Uterus (tissue), 3 donors: ENCODE measurements at regions not wholly inside any gene's neighbourhood (a gene's known extent, or its start where the extent isn't known, plus 50 kb on each side); places are given as distances from the start of the nearest gene placed in this dataset.

Experiments used
- DNase-seq, 2 donors: peaks; one replicate each; pipeline ENCODE4 v3.0.0-alpha.2; 2019 to 2020
- H3K27ac ChIP-seq, 2 donors: fragments of 200-600 bp; sonication (generic); 1 replicate in 1 of 2; 2 replicates in 1 of 2; pipeline ENCODE4 v1.5.1; 2016 to 2018
- H3K27me3 ChIP-seq, 2 donors: fragments of 200-600 bp; sonication (generic); one replicate each; pipeline ENCODE4 v1.5.1; 2018 to 2019; ENCODE audit warnings: control low read depth in 1 of 2
- H3K36me3 ChIP-seq, 2 donors: fragments of 200-600 bp; sonication (generic); one replicate each; pipeline ENCODE4 v1.5.1; 2019; ENCODE audit warnings: control low read depth in 1 of 2
- H3K4me1 ChIP-seq, 2 donors: fragments of 200-600 bp; sonication (generic); one replicate each; pipeline ENCODE4 v1.5.1; 2018 to 2019; ENCODE audit warnings: control low read depth in 1 of 2
- H3K4me3 ChIP-seq, 2 donors: fragments of 200-600 bp; sonication (generic); 1 replicate in 1 of 2; 2 replicates in 1 of 2; pipeline ENCODE4 v1.5.1; 2018 to 2019; ENCODE audit warnings: mild to moderate bottlenecking in 1 of 2
- H3K9me3 ChIP-seq, 2 donors: fragments of 200-600 bp; sonication (generic); one replicate each; pipeline ENCODE4 v1.5.1; 2019; ENCODE audit warnings: control low read depth in 1 of 2
- CTCF ChIP-seq, 4 experiments: fragments of 200-600 bp in 2 of 4; fragments of 450-650 bp in 2 of 4; sonication (generic) in 2 of 4; IDR thresholded peaks; one replicate each; pipeline ENCODE4 v1.5.1; 2016 to 2019; ENCODE audit warnings: antibody characterized with exemption in 4 of 4, mild to moderate bottlenecking in 2 of 4, moderate library complexity in 1 of 4
- POLR2A ChIP-seq, 2 donors: fragments of 450-650 bp; IDR thresholded peaks; one replicate each; pipeline ENCODE4 v1.6.1; 2016; ENCODE audit warnings: antibody characterized with exemption in 2 of 2, mild to moderate bottlenecking in 1 of 2, moderate library complexity in 1 of 2
- intact Hi-C: fragments of 100-400 bp; cut with DNase I; formaldehyde crosslinking; loops from one replicate; pipeline ENCODE4 v1.15.1; 2023; ENCODE audit warnings: low total_unique reads
- donor health status: DM: yes; HTN: yes; CAD: no.

- no peaks in the 10 kb centered on the region for H3K4me1 ChIP-seq
- intact Hi-C loops: loop anchor here (5.0 kb wide), 1 partner anchor 1272 kb away; no protein-coding TSS in a partner anchor
- H3K4me3 ChIP-seq: no peak overlapping the region
- H3K9me3 ChIP-seq: no peaks in the 10 kb centered on the region
- no peaks in the 10 kb centered on the region for H3K27me3 ChIP-seq
- TF ChIP-seq CTCF (IDR thresholded peaks at IDR 0.05): no peak
- no peak for TF ChIP-seq POLR2A (IDR thresholded peaks at IDR 0.05)
- DNase-seq: no peak
- no peaks in the 10 kb centered on the region for H3K36me3 ChIP-seq
- H3K27ac ChIP-seq: no peak overlapping the region
Measured at GRCh38 chr4:32624943-32625603, 1904.9 kb downstream of the PCDH7 start.

DNA sequence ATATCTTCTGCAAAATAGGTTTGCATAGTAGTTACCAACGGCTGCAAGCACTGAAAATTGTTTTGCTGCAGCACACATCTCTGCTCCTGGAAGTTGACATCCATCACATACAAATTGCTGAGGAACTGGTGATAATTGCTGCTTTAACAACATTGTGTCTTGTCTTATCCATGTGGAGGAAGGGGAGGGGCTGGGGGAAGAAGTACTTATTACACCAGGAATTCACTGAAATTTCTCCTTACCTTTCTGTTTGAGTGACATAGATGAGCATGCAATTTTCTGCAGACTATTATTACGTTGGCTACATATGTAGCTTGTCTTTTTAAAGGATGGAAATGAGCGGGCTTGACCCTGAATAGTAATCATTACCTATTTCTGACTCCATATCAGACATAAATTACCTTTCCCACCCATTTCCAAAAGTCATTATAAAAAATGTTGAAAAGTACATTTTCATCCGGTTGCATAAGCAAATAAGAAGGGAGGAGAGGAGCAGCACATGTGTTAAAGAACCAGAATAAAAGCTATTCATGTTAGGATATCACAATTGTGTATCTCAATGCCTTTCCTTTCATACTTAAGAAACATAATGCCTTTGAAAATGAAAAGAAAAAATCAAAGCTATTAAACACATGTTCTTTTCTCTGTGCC is 1905.6 kb downstream of the PCDH7 start:
- no peaks in the 10 kb centered on the region for H3K36me3 ChIP-seq
- no peaks in the 10 kb centered on the region for H3K27me3 ChIP-seq
- H3K4me3 ChIP-seq: no peak overlapping the region
- TF ChIP-seq CTCF (IDR thresholded peaks at IDR 0.05) (no peak), POLR2A (IDR thresholded peaks at IDR 0.05) (no peak)
- intact Hi-C loops: loop anchor here (5.0 kb wide), 1 partner anchor 1271 kb away; no protein-coding TSS in a partner anchor
- no peak for DNase-seq
- no peaks in the 10 kb centered on the region for H3K4me1 ChIP-seq
- no peak overlapping the region for H3K27ac ChIP-seq
- no peaks in the 10 kb centered on the region for H3K9me3 ChIP-seq

GRCh38 chr4:32631831-32632230 is 1911.7 kb downstream of the PCDH7 start:
- H3K27me3 ChIP-seq: no peaks in the 10 kb centered on the region
- H3K36me3 ChIP-seq: no peaks in the 10 kb centered on the region
- intact Hi-C loops: no loop called here
- H3K9me3 ChIP-seq: no peaks in the 10 kb centered on the region
- H3K4me3 ChIP-seq: no peak overlapping the region
- no peak overlapping the region for H3K27ac ChIP-seq
- no peaks in the 10 kb centered on the region for H3K4me1 ChIP-seq
- TF ChIP-seq CTCF (IDR thresholded peaks at IDR 0.05) (no peak), POLR2A (IDR thresholded peaks at IDR 0.05) (no peak)
- DNase-seq: no peak

DNA sequence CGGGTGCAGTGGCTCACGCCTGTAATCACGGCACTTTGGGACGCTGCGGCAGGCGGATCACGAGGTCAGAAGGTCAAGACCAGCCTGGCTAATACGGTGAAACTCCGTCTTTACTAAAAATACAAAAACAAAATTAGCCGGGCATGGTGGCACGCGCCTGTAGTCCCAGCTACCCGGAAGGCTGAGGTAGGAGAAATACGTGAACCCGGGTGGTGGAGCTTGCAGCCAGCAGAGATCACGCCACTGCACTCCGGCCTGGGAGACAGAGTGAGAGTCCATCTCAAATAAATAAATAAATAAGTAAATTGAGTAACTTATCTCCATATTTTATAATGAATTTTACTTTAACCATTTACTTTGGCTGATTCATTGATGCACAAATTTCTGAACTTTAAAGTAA is 1913.3 kb downstream of the PCDH7 start:
- Histone ChIP-seq H3K27me3 (no peaks in the 10 kb centered on the region), H3K9me3 (no peaks in the 10 kb centered on the region), H3K4me3 (no peak overlapping the region), H3K27ac (no peak overlapping the region), H3K4me1 (no peaks in the 10 kb centered on the region), H3K36me3 (no peaks in the 10 kb centered on the region)
- TF ChIP-seq POLR2A (IDR thresholded peaks at IDR 0.05): no peak
- no peak for TF ChIP-seq CTCF (IDR thresholded peaks at IDR 0.05)
- no peak for DNase-seq
- intact Hi-C loops: no loop called here

GRCh38 chr4:32645653-32646052 is 1925.5 kb downstream of the PCDH7 start:
- no peak for DNase-seq
- intact Hi-C loops: no loop called here
- H3K4me3 ChIP-seq: no peak overlapping the region

More at GRCh38 chr4:32645653-32646052, 1925.5 kb downstream of the PCDH7 start:
- Histone ChIP-seq H3K36me3 (no peaks in the 10 kb centered on the region), H3K27me3 (no peaks in the 10 kb centered on the region), H3K9me3 (no peaks in the 10 kb centered on the region), H3K27ac (no peak overlapping the region), H3K4me1 (no peaks in the 10 kb centered on the region)
- TF ChIP-seq CTCF (IDR thresholded peaks at IDR 0.05) (no peak), POLR2A (IDR thresholded peaks at IDR 0.05) (no peak)
